B cell (primary cell): ENCODE measurements at regions not wholly inside any gene's neighbourhood (a gene's known extent, or its start where the extent isn't known, plus 50 kb on each side); places are given as distances from the start of the nearest gene placed in this dataset.

Experiments
- EZH2 ChIP-seq: IDR thresholded peaks from 2 replicates; pipeline ENCODE4 v1.6.1; 2012; ENCODE audit warnings: borderline replicate concordance, low read depth, mild to moderate bottlenecking, moderate library complexity, low read length; ENCODE audit not compliant: insufficient read depth, poor library complexity, severe bottlenecking
- TF ChIP-seq, protein P1 (sequence below): fragments of 200-600 bp; IDR thresholded peaks from one replicate; pipeline ENCODE4 v1.8.0; 2022; ENCODE audit warnings: antibody characterized with exemption, mild to moderate bottlenecking

DNA sequence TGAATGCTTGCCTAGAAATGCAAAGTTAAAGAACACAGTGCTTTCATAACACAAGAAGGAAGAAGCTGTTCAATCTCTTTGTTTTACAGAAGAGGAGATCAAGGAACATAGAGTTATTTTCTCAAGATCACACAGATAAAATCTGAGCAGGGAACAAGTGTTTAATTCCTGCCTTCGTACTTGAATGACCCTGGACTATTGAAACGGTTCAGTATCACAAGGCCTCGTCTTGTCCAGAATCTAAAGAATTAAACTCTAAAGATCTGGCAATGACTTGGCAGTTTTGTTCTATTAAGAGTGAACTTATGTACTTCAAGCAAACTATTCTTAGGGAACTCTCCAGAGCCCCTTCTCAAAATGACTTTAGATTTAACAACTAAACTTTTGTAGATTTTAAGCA lies 97.7 kb downstream of the ANXA5 start:
- no peak for TF ChIP-seq EZH2
- TF ChIP-seq, protein P1, sequence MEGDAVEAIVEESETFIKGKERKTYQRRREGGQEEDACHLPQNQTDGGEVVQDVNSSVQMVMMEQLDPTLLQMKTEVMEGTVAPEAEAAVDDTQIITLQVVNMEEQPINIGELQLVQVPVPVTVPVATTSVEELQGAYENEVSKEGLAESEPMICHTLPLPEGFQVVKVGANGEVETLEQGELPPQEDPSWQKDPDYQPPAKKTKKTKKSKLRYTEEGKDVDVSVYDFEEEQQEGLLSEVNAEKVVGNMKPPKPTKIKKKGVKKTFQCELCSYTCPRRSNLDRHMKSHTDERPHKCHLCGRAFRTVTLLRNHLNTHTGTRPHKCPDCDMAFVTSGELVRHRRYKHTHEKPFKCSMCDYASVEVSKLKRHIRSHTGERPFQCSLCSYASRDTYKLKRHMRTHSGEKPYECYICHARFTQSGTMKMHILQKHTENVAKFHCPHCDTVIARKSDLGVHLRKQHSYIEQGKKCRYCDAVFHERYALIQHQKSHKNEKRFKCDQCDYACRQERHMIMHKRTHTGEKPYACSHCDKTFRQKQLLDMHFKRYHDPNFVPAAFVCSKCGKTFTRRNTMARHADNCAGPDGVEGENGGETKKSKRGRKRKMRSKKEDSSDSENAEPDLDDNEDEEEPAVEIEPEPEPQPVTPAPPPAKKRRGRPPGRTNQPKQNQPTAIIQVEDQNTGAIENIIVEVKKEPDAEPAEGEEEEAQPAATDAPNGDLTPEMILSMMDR = no peak
